Activated T-cell treated with anti-CD3 and anti-CD28 coated beads, Interleukin-2, amount 50 U/mL, for 24 hours (primary cell): ENCODE measurements at regions not wholly inside any gene's neighbourhood (a gene's known extent, or its start where the extent isn't known, plus 50 kb on each side); places are given as distances from the start of the nearest gene placed in this dataset.
A peak's percentile ranks its signal among the peaks of the same experiment; 100 is the strongest.

Experiments used
- DNase-seq: peaks from one replicate; pipeline ENCODE4 v3.0.0-alpha.2; 2020
- H3K27ac Mint-ChIP-seq: 2 replicates; pipeline ENCODE4 v1.8.0; 2020; ENCODE audit warnings: mild to moderate bottlenecking, mixed read lengths
- H3K27me3 Mint-ChIP-seq: 2 replicates; pipeline ENCODE4 v1.8.0; 2020; ENCODE audit warnings: mixed read lengths
- H3K36me3 Mint-ChIP-seq: 2 replicates; pipeline ENCODE4 v1.8.0; 2020; ENCODE audit warnings: low read depth, mixed read lengths
- H3K4me1 Mint-ChIP-seq: 2 replicates; pipeline ENCODE4 v1.8.0; 2020; ENCODE audit warnings: low read depth, mixed read lengths
- H3K4me3 Mint-ChIP-seq: 2 replicates; pipeline ENCODE4 v1.8.0; 2020; ENCODE audit warnings: mild to moderate bottlenecking, moderate library complexity, mixed read lengths
- H3K9me3 Mint-ChIP-seq: 2 replicates; pipeline ENCODE4 v1.8.0; 2020; ENCODE audit warnings: mixed read lengths

DNA sequence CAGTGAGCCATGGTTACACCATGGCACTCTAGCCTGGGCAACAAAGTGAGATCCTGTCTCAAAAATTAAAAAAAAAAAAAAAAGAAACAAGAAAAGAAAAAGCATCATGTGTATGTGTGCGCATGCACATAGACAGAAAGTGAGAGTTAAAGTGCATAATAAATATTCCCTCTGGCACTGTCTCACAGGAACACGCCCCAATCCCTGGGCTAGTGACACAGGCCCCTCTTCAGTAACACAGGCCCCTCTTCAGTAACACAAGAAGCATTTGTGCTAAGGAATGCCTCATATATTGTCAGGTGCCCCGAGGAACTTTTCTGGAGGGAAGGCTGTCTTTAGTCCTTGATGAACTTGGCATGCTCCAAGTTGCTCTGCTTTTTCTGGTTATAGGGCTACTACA, 57.5 kb downstream of the RPL27A start:
- Mint-ChIP-seq H3K27ac (no peak overlapping the region), H3K27me3 (peaks cover under 1% of the 10 kb centered on the region), H3K36me3 (no peaks in the 10 kb centered on the region), H3K4me1 (peaks cover 9% of the 10 kb centered on the region), H3K9me3 (no peaks in the 10 kb centered on the region), H3K4me3 (no peak overlapping the region)
- no peak for DNase-seq

GRCh38 chr11:8744423-8744822, 61.8 kb downstream of the RPL27A start:
- Mint-ChIP-seq H3K4me1 (peaks cover 10% of the 10 kb centered on the region), H3K36me3 (no peaks in the 10 kb centered on the region), H3K4me3 (no peak overlapping the region), H3K27me3 (peaks cover 26% of the 10 kb centered on the region), H3K9me3 (no peaks in the 10 kb centered on the region), H3K27ac (peak overlapping the region; percentile 3)
- no peak for DNase-seq

DNA sequence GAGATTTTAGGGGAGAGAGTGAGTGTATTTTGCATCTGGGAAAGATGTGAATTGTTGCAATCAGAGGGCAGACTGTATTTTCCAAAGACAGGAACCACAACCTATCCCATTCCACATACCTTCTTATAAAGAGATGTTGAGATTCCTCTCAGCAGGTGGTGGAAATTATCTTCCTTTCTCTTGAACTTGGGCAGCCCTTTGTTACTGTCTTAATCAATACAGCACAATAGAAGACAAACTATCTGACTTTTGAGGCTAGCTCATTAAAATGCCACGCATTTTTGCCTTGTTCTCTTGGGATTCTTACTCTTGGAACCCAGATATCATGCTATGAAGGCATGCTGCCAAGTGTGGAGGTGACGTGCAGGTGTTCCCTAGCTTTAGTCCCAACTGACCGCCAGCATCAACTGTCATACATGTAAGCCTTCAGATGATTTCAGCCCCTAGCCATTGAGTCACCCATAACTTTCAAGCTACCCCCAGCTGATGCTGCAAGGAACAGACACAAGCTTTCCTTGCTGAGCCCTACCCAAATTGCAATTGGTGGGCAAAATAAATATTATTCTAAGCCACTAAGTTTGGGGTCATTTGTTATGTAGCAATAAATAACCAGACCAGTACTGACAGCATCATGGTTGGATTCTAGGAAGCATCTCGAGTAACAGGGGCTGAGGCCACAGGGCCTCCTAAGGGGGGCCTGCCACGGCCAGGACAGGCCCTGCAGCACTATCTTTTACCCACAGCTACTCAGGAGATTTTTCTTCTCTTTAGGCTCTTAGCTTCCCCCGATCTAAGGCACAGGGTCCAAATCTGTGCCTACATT, 63.0 kb downstream of the RPL27A start:
- DNase-seq = no peak
- peaks cover 10% of the 10 kb centered on the region for H3K4me1 Mint-ChIP-seq
- no peaks in the 10 kb centered on the region for H3K9me3 Mint-ChIP-seq
- no peak overlapping the region for H3K4me3 Mint-ChIP-seq
- peaks cover 29% of the 10 kb centered on the region for H3K27me3 Mint-ChIP-seq
- no peak overlapping the region for H3K27ac Mint-ChIP-seq
- H3K36me3 Mint-ChIP-seq = no peaks in the 10 kb centered on the region

- Mint-ChIP-seq H3K4me1 (peaks cover 10% of the 10 kb centered on the region), H3K36me3 (no peaks in the 10 kb centered on the region), H3K27ac (no peak overlapping the region), H3K4me3 (no peak overlapping the region), H3K9me3 (no peaks in the 10 kb centered on the region), H3K27me3 (peaks cover 38% of the 10 kb centered on the region)
- no peak for DNase-seq
Measured at GRCh38 chr11:8746331-8746974, 63.9 kb downstream of the RPL27A start.

DNA sequence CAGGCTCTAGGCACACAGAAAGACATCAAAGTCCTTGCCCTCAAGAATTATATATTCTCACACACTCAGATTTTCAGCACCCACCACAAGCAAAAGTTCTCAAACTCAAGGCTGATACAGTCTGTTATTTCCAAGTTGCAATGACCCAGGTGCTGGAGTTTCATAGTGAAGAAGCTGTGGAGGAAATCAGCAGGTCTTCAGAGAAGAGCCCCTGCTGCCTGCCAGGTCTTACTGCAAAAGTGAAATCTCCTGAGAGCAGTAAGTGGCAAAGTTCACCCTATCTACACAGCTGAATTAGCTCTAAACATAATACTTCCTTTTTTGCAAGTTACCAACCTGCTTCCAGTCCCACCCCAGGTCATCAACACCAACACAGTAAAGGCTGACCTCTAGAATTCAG, 64.6 kb downstream of the RPL27A start:
- no peaks in the 10 kb centered on the region for H3K36me3 Mint-ChIP-seq
- no peaks in the 10 kb centered on the region for H3K9me3 Mint-ChIP-seq
- peaks cover 10% of the 10 kb centered on the region for H3K4me1 Mint-ChIP-seq
- no peak for DNase-seq
- no peak overlapping the region for H3K4me3 Mint-ChIP-seq
- H3K27me3 Mint-ChIP-seq = peaks cover 43% of the 10 kb centered on the region
- H3K27ac Mint-ChIP-seq = no peak overlapping the region

GRCh38 chr11:8748317-8748716, 65.7 kb downstream of the RPL27A start:
- Mint-ChIP-seq H3K4me3 (no peak overlapping the region), H3K27me3 (peaks cover 43% of the 10 kb centered on the region), H3K27ac (no peak overlapping the region), H3K36me3 (no peaks in the 10 kb centered on the region), H3K4me1 (peaks cover 10% of the 10 kb centered on the region), H3K9me3 (no peaks in the 10 kb centered on the region)
- DNase-seq = no peak

DNA sequence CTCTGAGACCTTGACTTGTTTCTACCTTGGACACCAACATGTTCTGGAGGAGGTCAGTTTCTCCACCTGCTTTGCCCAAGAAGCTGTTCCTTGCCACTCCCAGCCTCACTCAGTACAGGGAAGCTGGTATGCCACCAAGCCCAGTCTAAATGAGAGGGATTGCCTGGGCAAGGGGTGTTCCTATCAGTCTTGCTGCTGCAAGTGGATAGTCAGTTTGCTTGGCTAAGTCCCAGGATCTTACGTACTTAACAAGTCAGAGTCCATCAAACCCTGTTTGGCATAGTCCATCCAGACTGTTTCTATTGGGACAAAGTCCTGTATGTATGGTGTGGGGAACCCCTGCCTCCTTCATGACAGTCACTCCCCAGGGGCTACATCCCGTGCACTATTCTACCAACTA, 66.6 kb downstream of the RPL27A start:
- DNase-seq = no peak
- Mint-ChIP-seq H3K9me3 (no peaks in the 10 kb centered on the region), H3K27ac (no peak overlapping the region), H3K4me1 (peaks cover 9% of the 10 kb centered on the region), H3K27me3 (peaks cover 46% of the 10 kb centered on the region), H3K36me3 (no peaks in the 10 kb centered on the region), H3K4me3 (no peak overlapping the region)

DNA sequence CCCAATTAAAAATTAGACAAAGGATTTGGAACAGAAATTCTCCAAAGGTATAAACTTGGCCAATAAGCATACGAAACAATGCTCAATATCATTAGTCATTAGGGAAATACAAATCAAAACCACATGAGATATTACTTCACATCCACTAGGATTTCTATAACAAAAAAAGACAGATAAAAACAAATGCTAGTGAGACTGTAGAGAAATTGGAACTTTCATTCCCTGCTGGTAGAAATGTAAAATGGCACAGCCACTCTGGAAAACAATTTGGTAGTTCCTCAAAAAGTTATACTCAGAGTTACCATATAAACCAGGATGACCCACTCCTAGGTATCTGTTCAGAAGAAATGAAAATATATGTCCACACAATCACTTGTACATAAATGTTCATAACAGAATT, 71.6 kb downstream of the RPL27A start:
- no peak for DNase-seq
- Mint-ChIP-seq H3K4me3 (no peak overlapping the region), H3K4me1 (no peaks in the 10 kb centered on the region), H3K9me3 (no peaks in the 10 kb centered on the region), H3K27me3 (peaks cover 21% of the 10 kb centered on the region), H3K36me3 (no peaks in the 10 kb centered on the region), H3K27ac (no peak overlapping the region)

DNA sequence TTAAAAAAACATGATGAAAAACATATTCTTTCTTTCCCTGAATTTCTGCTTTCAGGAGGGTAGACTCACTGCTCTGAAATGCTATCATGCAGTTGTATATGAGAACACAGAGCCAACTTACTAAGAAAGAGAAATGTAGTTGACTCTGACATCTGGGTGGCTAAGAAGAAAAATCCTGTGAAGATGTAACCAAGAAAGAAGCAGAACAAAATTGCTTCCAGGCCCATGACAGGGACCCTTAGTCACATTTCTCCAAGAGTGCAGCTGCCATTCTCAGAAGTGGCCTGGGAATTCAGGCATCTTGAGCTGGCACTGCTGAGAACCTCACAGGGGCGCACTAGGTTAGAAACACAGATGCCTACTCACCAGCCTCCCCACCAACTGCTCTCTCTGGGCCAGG, 73.6 kb downstream of the RPL27A start:
- H3K4me3 Mint-ChIP-seq = no peak overlapping the region
- H3K27ac Mint-ChIP-seq = no peak overlapping the region
- H3K4me1 Mint-ChIP-seq = no peaks in the 10 kb centered on the region
- no peak for DNase-seq
- no peaks in the 10 kb centered on the region for H3K36me3 Mint-ChIP-seq
- H3K9me3 Mint-ChIP-seq = no peaks in the 10 kb centered on the region
- H3K27me3 Mint-ChIP-seq = peaks cover 11% of the 10 kb centered on the region

DNA sequence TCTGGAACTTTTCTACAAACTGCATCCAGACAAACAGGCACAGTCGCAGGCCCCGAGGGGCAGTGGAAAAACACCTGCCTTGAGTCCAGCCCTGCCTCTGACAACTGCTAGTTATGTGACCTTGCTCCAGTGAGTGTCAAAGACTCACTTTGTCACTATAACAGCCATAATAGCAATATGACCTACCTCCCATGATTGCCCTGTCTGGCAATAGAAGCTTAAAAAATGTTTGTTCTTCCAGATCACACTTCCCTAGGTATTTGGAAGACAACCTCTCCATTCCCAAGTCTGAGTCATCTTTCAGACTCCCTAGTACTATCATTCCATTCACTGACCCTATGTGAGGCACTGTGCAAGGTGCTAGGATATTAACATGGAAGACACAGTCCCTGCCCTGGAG, 74.5 kb downstream of the RPL27A start:
- Mint-ChIP-seq H3K36me3 (no peaks in the 10 kb centered on the region), H3K27ac (no peak overlapping the region), H3K27me3 (peaks cover 3% of the 10 kb centered on the region), H3K9me3 (no peaks in the 10 kb centered on the region), H3K4me3 (no peak overlapping the region), H3K4me1 (no peaks in the 10 kb centered on the region)
- no peak for DNase-seq

DNA sequence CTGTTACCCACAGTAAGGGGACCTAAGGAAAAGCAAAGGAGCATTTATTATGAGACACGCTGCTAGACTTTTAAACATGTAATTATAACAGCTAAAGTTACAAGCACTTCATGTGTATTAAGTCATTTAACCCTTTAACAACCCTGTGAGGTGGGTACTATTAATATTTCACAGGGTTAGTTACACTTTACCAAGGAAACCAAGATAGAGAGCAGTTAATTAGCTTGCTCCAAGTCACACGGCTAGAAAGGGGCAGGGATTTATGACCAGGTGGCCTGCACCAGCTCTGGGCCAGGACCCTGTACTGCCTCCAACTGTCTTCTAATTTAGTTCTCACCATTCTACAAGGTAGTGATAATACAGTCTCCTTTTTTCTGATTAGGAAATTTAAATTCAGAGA, 74.9 kb downstream of the RPL27A start:
- H3K4me3 Mint-ChIP-seq = no peak overlapping the region
- no peaks in the 10 kb centered on the region for H3K9me3 Mint-ChIP-seq
- peaks cover 3% of the 10 kb centered on the region for H3K27me3 Mint-ChIP-seq
- H3K36me3 Mint-ChIP-seq = no peaks in the 10 kb centered on the region
- no peak overlapping the region for H3K27ac Mint-ChIP-seq
- DNase-seq = no peak
- no peaks in the 10 kb centered on the region for H3K4me1 Mint-ChIP-seq

DNA sequence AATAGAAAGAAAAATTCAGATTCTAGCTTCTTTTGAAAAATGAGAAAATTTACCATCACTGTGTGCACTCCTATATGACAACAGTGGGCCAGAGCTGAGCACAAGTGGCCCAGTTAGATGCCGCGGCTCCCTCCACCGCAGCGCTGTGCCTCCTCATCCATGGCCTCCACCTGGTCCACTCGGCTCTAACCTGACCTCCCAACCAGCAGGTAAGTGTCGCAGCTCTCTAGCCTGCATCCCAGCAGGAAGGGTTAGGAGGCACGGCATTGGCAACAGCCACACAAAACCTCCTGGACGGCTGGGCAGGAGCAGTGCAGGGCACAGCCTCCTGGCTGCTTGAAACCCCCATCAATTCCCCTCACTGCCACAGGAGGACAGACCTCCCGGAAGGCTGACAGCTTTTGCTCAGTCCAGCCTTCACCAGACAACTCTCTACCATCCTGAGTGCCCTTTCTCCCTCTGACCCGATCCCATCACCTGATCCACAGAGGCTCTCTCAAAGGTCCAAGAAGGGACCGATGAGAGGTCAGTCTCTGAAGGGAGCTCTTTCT, 76.1 kb downstream of the RPL27A start:
- no peaks in the 10 kb centered on the region for H3K4me1 Mint-ChIP-seq
- no peak overlapping the region for H3K4me3 Mint-ChIP-seq
- H3K36me3 Mint-ChIP-seq = no peaks in the 10 kb centered on the region
- H3K27ac Mint-ChIP-seq = no peak overlapping the region
- peaks cover 6% of the 10 kb centered on the region for H3K27me3 Mint-ChIP-seq
- no peaks in the 10 kb centered on the region for H3K9me3 Mint-ChIP-seq
- no peak for DNase-seq

DNA sequence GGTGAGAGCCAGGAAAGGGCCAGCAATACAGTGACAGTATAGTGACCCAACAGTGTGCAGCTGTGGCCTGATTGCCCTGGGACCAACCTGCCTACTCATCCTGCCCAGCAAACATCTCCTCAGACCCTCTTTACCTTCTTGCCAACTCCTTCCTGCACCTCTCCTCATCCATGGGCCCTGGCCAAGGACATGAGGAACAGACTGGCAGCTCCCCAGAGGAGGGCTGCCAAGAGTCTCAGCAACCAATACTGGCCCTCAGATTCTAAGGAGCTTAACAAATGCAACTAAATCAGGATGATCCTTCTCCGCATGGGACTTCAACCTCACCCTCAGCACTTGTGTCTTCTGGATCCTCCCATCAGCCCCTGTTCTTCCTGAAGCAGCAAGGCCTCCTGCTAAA, 77.0 kb downstream of the RPL27A start:
- Mint-ChIP-seq H3K9me3 (no peaks in the 10 kb centered on the region), H3K36me3 (no peaks in the 10 kb centered on the region), H3K4me1 (no peaks in the 10 kb centered on the region), H3K27me3 (peaks cover 6% of the 10 kb centered on the region), H3K27ac (no peak overlapping the region), H3K4me3 (no peak overlapping the region)
- DNase-seq = no peak

- no peak overlapping the region for H3K27ac Mint-ChIP-seq
- DNase-seq = no peak
- peaks cover 6% of the 10 kb centered on the region for H3K27me3 Mint-ChIP-seq
- H3K9me3 Mint-ChIP-seq = no peaks in the 10 kb centered on the region
- no peaks in the 10 kb centered on the region for H3K4me1 Mint-ChIP-seq
- no peak overlapping the region for H3K4me3 Mint-ChIP-seq
- H3K36me3 Mint-ChIP-seq = no peaks in the 10 kb centered on the region
Measured at GRCh38 chr11:8760896-8761295, 78.3 kb downstream of the RPL27A start.

- Mint-ChIP-seq H3K9me3 (no peaks in the 10 kb centered on the region), H3K4me3 (no peak overlapping the region), H3K4me1 (no peaks in the 10 kb centered on the region), H3K27ac (no peak overlapping the region), H3K27me3 (peaks cover 6% of the 10 kb centered on the region), H3K36me3 (no peaks in the 10 kb centered on the region)
- no peak for DNase-seq
Measured at GRCh38 chr11:8763070-8763685, 80.6 kb downstream of the RPL27A start.
